ENCODE measurements at regions not wholly inside any gene's neighbourhood (a gene's known extent, or its start where the extent isn't known, plus 50 kb on each side); places are given as distances from the start of the nearest gene placed in this dataset.

DNA sequence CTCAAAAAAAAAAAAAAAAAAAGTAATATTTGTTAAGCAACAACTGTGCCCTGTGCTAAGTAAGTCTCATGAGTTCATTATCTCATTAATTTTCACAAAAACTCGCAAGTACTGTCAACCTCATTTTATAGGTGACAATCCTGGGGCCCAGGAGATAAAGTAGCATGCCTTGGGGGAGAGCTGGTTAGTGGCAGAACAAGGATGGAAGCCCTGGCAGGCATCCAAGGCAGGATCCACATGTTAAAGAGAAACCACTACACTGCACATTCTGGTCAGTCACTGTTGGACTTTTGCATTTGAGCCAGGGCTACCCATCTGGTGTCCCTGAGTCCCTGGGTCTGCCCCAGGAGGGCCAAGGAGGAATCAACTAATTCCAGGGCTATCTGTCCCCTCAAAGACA is 54.6 kb downstream of the ZFP36L2 start:
- ChIA-PET POLR2A (no interaction called here), CTCF (interaction anchor here (1.0 to 3.6 kb wide), 5 partner anchors 8 to 313 kb away, joined by 3 to 15 read pairs (median 4); no protein-coding TSS in a partner anchor)
- TF ChIP-seq, protein P1, sequence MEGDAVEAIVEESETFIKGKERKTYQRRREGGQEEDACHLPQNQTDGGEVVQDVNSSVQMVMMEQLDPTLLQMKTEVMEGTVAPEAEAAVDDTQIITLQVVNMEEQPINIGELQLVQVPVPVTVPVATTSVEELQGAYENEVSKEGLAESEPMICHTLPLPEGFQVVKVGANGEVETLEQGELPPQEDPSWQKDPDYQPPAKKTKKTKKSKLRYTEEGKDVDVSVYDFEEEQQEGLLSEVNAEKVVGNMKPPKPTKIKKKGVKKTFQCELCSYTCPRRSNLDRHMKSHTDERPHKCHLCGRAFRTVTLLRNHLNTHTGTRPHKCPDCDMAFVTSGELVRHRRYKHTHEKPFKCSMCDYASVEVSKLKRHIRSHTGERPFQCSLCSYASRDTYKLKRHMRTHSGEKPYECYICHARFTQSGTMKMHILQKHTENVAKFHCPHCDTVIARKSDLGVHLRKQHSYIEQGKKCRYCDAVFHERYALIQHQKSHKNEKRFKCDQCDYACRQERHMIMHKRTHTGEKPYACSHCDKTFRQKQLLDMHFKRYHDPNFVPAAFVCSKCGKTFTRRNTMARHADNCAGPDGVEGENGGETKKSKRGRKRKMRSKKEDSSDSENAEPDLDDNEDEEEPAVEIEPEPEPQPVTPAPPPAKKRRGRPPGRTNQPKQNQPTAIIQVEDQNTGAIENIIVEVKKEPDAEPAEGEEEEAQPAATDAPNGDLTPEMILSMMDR (IDR thresholded peaks at IDR 0.05; ENCODE audit: control extremely low read depth, extremely low read depth, low read depth, missing control alignments) = no peak
- DNase-seq (ENCODE audit: extremely low spot score) = no peak

DNA sequence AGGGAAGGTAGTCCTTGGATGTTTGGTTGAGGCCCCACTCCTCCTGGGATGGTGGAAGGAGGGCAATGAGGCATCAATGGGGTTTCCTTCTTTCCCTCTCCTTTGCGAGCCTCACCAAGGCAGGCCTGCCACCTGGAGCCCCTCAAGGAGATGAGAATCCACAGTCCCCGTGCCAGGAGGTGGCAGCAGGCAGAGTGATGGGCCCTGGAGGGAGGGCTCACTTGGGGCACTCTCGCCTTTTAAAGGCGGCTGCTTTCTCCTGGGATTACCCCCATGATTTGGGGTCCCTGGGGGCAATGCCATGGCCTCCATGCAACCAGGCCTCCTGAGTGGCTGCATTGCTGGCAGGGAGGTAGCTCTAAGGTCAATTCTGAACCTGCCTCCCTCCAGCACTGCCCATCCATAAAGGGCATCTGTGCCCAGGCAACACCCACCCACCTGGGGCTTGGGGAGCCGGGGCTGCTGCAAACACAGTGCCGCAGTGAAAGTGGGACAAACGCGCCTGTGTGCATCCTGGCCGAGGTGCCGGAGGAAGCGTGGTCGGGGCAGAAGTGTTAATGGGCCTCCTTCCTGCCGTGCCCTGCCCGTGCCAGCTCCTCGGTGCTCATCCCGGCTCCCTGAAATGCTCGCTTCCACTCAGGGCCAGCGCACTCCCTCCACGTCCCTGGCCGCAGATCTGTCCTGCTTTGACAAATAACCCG is 55.9 kb downstream of the ZFP36L2 start:
- DNase-seq (ENCODE audit: extremely low spot score) = no peak
- TF ChIP-seq, protein P1 (IDR thresholded peaks at IDR 0.05; ENCODE audit: control extremely low read depth, extremely low read depth, low read depth, missing control alignments) = no peak
- CTCF ChIA-PET = interaction anchor here (0.6 to 3.6 kb wide), 15 partner anchors 9 to 407 kb away, joined by 3 to 19 read pairs (median 4); partner anchors contain the start of gene ZFP36L2
- POLR2A ChIA-PET = no interaction called here

DNA sequence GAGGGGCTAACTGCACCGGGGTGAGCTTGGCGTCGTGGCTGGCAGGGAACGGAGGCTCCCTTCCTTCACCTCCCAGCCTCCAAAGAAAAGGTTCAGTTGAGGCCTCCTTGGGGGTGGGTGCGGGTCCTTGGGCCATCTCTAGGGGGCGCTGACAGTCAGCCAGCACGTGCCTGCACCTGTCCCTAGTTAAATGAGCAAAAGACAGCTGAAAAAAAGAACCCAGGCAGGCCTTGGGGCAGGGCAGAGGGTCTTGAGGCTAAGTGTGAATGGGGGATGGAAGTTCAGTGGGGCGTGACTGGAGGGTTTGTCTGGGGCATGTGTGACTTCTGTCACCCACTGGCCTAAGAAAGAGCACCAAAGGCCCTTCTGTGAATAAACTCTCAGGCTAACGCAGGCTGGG is 56.4 kb downstream of the ZFP36L2 start:
- peak; percentile 67 for DNase-seq (ENCODE audit: extremely low spot score)
- TF ChIP-seq, protein P1 (IDR thresholded peaks at IDR 0.05; ENCODE audit: control extremely low read depth, extremely low read depth, low read depth, missing control alignments) = peak; percentile 68
- ChIA-PET POLR2A (no interaction called here), CTCF (interaction anchor here (0.6 to 3.6 kb wide), 16 partner anchors 8 to 407 kb away, joined by 3 to 19 read pairs (median 4); partner anchors contain the start of gene ZFP36L2)

DNA sequence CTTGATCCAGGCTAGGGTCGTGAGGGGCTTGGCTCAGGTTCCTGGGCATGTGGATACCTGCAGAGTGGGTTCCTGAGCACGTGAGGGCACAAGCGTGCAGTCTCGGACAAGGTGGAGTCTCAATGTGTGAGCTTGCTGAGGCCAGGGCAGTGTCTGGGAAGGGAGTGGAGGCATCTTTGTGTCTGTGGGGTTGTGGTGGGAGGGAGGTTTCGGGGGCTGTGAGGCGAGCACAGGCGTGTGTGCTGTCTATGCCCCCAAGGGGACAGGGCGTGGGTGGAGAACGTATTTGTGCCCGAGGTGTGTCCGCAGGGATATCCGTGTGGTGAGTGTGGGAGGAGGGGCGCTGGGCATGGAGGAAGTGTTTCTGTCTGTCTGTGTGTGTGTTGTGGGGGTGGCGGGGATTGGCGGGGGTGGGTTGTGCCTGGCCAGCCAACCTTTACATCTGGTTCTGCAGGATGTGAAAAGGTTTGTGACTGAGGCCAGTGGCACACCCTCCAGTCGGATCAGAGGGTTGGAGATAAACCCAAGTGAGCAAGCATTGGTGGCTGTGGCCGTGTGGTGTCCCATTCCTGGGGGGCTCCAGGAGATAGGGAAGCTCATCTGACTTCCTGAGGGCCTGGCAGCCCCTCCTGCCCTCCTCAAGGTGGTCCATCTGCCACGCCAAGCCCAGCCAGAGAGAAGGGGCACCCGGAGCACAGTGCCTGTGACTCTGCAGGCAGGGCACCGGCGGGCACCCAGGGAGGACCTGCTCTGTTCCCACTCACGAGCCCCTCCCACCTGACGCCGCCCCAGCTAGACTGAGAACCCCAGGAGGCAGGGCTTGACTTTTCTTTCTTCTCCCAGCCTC is 57.1 kb downstream of the ZFP36L2 start:
- POLR2A ChIA-PET = interaction anchor here (0.7 kb wide), 1 partner anchor 57 kb away, joined by 5 read pairs; the partner anchor contains the start of gene ZFP36L2
- DNase-seq (ENCODE audit: extremely low spot score) = peak; percentile 62
- CTCF ChIA-PET = interaction anchor here (1.0 to 3.6 kb wide), 15 partner anchors 8 to 408 kb away, joined by 3 to 19 read pairs (median 4); partner anchors contain the start of gene ZFP36L2
- TF ChIP-seq, protein P1 (IDR thresholded peaks at IDR 0.05; ENCODE audit: control extremely low read depth, extremely low read depth, low read depth, missing control alignments) = peak; percentile 14

DNA sequence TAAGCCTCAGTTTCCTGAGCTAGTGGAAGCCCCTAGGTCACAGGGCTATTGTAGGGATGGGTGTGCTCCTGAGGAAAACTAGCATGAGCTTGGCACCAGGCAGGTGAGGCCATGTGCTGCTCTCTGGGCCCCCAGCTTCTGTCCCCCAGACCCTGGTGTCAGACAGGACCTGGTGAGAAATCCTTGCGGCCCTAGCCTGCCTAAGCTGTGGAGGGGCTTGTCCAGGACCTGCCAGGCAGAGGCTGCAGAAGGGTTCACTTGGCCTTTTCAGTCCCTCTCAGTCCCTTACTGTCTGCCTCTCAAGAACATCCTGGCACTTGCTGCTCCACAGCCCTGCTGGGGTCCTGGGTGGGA is 58.4 kb downstream of the ZFP36L2 start:
- DNase-seq (ENCODE audit: extremely low spot score) = no peak
- CTCF ChIA-PET = interaction anchor here (0.9 to 2.8 kb wide), 5 partner anchors 10 to 317 kb away, joined by 3 to 19 read pairs (median 6); partner anchors contain the start of gene ZFP36L2
- TF ChIP-seq, protein P1 (IDR thresholded peaks at IDR 0.05; ENCODE audit: control extremely low read depth, extremely low read depth, low read depth, missing control alignments) = no peak
- POLR2A ChIA-PET = interaction anchor here (0.5 kb wide), 1 partner anchor 59 kb away, joined by 3 read pairs; the partner anchor contains the start of gene ZFP36L2

DNA sequence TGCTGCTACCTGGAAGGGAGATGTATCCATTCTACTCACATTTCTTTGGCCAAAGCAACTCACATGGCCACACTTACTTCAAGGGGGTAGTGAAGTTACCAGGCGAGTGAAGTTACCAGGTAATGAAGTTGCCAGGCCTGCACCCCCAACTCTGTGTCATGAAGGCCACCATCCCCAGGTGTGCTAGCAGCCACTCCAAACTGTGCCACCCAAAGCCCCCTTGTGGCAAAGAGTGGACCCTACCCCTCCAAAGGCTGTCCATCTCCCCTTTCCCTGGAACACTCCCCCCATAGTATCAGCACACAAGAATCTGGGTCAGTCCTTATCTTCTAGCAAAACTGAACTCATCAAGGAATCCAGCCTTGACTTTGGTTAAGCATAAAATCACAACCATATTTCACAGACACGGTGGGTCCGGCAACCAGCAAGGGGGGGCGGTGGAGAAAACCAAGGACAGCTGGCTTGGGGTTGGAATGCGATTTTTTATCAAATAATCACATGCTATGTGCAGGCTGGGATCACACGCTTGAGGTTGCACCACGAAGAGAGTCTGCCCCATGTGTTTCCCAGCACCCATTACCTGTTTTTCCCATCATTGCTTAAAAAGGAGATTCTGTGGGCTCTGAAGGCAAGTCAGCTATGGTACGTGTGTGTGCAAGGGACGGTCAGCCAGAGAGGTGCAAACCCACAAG is 60.9 kb downstream of the ZFP36L2 start:
- DNase-seq (ENCODE audit: extremely low spot score) = no peak
- TF ChIP-seq, protein P1 (IDR thresholded peaks at IDR 0.05; ENCODE audit: control extremely low read depth, extremely low read depth, low read depth, missing control alignments) = no peak
- ChIA-PET POLR2A (no interaction called here), CTCF (no interaction called here)

All from GM10248 (cell line).